ENCODE measurements at regions not wholly inside any gene's neighbourhood (a gene's known extent, or its start where the extent isn't known, plus 50 kb on each side); places are given as distances from the start of the nearest gene placed in this dataset.

GRCh38 chr12:4108803-4109345, 164.7 kb upstream of the CCND2 start:
- TF ChIP-seq, protein P1, sequence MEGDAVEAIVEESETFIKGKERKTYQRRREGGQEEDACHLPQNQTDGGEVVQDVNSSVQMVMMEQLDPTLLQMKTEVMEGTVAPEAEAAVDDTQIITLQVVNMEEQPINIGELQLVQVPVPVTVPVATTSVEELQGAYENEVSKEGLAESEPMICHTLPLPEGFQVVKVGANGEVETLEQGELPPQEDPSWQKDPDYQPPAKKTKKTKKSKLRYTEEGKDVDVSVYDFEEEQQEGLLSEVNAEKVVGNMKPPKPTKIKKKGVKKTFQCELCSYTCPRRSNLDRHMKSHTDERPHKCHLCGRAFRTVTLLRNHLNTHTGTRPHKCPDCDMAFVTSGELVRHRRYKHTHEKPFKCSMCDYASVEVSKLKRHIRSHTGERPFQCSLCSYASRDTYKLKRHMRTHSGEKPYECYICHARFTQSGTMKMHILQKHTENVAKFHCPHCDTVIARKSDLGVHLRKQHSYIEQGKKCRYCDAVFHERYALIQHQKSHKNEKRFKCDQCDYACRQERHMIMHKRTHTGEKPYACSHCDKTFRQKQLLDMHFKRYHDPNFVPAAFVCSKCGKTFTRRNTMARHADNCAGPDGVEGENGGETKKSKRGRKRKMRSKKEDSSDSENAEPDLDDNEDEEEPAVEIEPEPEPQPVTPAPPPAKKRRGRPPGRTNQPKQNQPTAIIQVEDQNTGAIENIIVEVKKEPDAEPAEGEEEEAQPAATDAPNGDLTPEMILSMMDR (IDR thresholded peaks at IDR 0.05; ENCODE audit: unreplicated experiment in 3 of 3), result no peak
- no peaks in the 10 kb centered on the region for H3K36me3 Mint-ChIP-seq (ENCODE audit: low read depth)
- H3K4me3 Mint-ChIP-seq, result no peak overlapping the region
- H3K27me3 Mint-ChIP-seq (ENCODE audit: low read depth), result peaks cover 7% of the 10 kb centered on the region
- H3K9me3 Mint-ChIP-seq, result no peaks in the 10 kb centered on the region
- H3K4me1 Mint-ChIP-seq, result peaks cover 29% of the 10 kb centered on the region
- no peak overlapping the region for H3K27ac Mint-ChIP-seq

DNA sequence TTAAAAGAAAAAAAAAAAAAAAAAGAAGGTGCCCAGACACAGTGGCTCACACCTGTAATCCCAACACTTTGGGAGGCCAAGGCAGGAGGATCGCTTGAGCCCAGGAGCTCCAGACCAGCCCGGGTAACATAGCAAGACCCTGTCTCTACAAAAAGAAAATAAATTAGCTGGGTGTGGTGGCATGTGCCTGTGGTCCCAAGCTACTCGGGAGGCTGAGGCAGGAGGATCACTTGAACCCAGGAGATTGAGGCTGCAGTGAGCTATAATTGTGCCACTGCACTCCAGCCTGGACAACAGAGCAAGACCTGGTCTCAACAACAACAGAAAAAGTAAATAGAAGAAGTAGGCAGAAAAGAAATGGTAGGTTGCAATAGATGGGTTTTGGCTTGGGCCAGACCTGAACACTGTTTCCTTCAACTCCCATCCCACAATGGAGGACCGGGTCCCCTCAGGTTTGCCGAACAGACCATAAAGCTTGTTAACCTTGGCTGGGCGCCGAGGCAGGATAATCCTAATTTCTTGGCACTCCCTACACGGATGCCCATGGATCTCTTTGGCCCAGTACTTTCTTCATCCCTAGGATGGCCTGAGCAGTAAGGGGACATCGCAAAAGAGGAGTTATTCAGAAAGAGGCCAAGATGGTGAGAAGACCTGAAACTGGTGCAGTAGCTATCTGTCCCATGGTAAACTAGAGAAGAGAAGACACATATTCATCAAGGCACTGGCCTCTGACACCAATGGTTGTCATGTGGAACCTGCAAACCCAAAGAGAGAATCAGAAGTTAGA, 165.5 kb upstream of the CCND2 start:
- no peak overlapping the region for H3K4me3 Mint-ChIP-seq
- H3K27ac Mint-ChIP-seq, result no peak overlapping the region
- TF ChIP-seq, protein P1 (IDR thresholded peaks at IDR 0.05; ENCODE audit: unreplicated experiment in 3 of 3), result no peak
- H3K9me3 Mint-ChIP-seq, result no peaks in the 10 kb centered on the region
- H3K27me3 Mint-ChIP-seq (ENCODE audit: low read depth), result peaks cover 9% of the 10 kb centered on the region
- H3K36me3 Mint-ChIP-seq (ENCODE audit: low read depth), result no peaks in the 10 kb centered on the region
- H3K4me1 Mint-ChIP-seq, result peaks cover 23% of the 10 kb centered on the region

DNA sequence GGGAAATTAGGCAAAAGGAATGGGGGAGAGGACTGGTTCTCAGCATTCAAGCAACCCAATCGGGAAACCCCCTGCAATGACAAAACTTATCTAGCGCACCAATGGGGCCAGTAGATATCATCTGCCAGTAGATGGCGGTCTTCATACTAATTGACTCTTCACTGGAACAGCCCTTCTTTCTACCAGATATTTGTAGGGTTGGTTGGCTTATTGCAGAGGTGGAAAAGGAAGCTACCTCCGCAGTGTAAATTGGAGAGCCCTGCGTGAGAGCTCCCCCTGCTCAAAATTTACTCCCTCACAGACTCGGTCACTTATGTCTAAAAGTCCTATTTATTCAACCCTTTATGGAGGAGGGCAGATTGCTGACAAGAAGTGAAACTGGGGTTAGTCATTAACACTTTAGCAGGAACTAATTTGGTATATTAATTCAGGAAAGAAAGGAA, 166.1 kb upstream of the CCND2 start:
- peaks cover 17% of the 10 kb centered on the region for H3K4me1 Mint-ChIP-seq
- H3K27me3 Mint-ChIP-seq (ENCODE audit: low read depth), result peaks cover 10% of the 10 kb centered on the region
- no peaks in the 10 kb centered on the region for H3K36me3 Mint-ChIP-seq (ENCODE audit: low read depth)
- H3K27ac Mint-ChIP-seq, result no peak overlapping the region
- H3K4me3 Mint-ChIP-seq, result no peak overlapping the region
- TF ChIP-seq, protein P1 (IDR thresholded peaks at IDR 0.05; ENCODE audit: unreplicated experiment in 3 of 3), result peak; percentile 34 to 58 (median 42)
- no peaks in the 10 kb centered on the region for H3K9me3 Mint-ChIP-seq

- TF ChIP-seq, protein P1 (IDR thresholded peaks at IDR 0.05; ENCODE audit: unreplicated experiment in 3 of 3), result no peak
Measured at GRCh38 chr12:4106621-4107020, 166.9 kb upstream of the CCND2 start.

GRCh38 chr12:4104722-4105244, 168.8 kb upstream of the CCND2 start:
- TF ChIP-seq, protein P1 (IDR thresholded peaks at IDR 0.05; ENCODE audit: unreplicated experiment in 3 of 3), result no peak
- Mint-ChIP-seq H3K27me3 (ENCODE audit: low read depth) (peaks cover 9% of the 10 kb centered on the region), H3K4me3 (no peak overlapping the region), H3K27ac (no peak overlapping the region), H3K4me1 (no peaks in the 10 kb centered on the region), H3K9me3 (no peaks in the 10 kb centered on the region), H3K36me3 (ENCODE audit: low read depth) (no peaks in the 10 kb centered on the region)

More at GRCh38 chr12:4106621-4107020, 166.9 kb upstream of the CCND2 start:
- Mint-ChIP-seq H3K27me3 (ENCODE audit: low read depth) (peaks cover 9% of the 10 kb centered on the region), H3K4me1 (peaks cover 13% of the 10 kb centered on the region), H3K9me3 (no peaks in the 10 kb centered on the region), H3K4me3 (no peak overlapping the region), H3K27ac (no peak overlapping the region), H3K36me3 (ENCODE audit: low read depth) (no peaks in the 10 kb centered on the region)
